ENCODE measurements at regions not wholly inside any gene's neighbourhood (a gene's known extent, or its start where the extent isn't known, plus 50 kb on each side); places are given as distances from the start of the nearest gene placed in this dataset.

GRCh38 chr3:34619990-34620389 lies 821.6 kb downstream of the PDCD6IP start:
- TF ChIP-seq CTCF (optimal IDR thresholded peaks at IDR 0.05 in 1 of 3, IDR thresholded peaks at IDR 0.05 in 1 of 3, conservative IDR thresholded peaks at IDR 0.05 in 1 of 3; ENCODE audit: extremely low read depth in 1 of 3, insufficient read depth in 2 of 3, low read length in 3 of 3) (no peak), EZH2 (IDR thresholded peaks at IDR 0.05; ENCODE audit: low read length) (no peak)

Data from keratinocyte (primary cell).